Breast epithelium (tissue), 4 donors: ENCODE measurements at regions not wholly inside any gene's neighbourhood (a gene's known extent, or its start where the extent isn't known, plus 50 kb on each side); places are given as distances from the start of the nearest gene placed in this dataset.

Experiments used
- DNase-seq, 2 donors: peaks; one replicate each; pipeline ENCODE4 v3.0.0-alpha.2; 2019; ENCODE audit warnings: low spot score in 2 of 2
- H3K27ac ChIP-seq, 2 donors: fragments of 200-600 bp; sonication (generic) in 1 of 2; one replicate each; pipeline ENCODE4 v1.5.1; 2016 to 2019; ENCODE audit warnings: mild to moderate bottlenecking in 1 of 2
- H3K27me3 ChIP-seq, 2 donors: fragments of 200-600 bp; sonication (generic) in 1 of 2; one replicate each; pipeline versions ENCODE4 v1.5.1 to v1.6.0; 2017 to 2019; ENCODE audit warnings: control low read depth in 1 of 2, mild to moderate bottlenecking in 1 of 2
- H3K36me3 ChIP-seq: fragments of 200-600 bp; one replicate; pipeline ENCODE4 v1.5.1; 2019
- H3K4me1 ChIP-seq, 2 donors: fragments of 200-600 bp; sonication (generic); one replicate each; pipeline ENCODE4 v1.5.1; 2016 to 2019; ENCODE audit warnings: control low read depth in 1 of 2
- H3K4me3 ChIP-seq, 3 donors: fragments of 200-600 bp; sonication (generic); 1 replicate in 2 of 3; 2 replicates in 1 of 3; pipeline ENCODE4 v1.5.1; 2016 to 2019; ENCODE audit warnings: mild to moderate bottlenecking in 3 of 3, moderate library complexity in 2 of 3
- H3K9me3 ChIP-seq, 2 donors: fragments of 200-600 bp; sonication (generic) in 1 of 2; one replicate each; pipeline ENCODE4 v1.5.1; 2016 to 2019; ENCODE audit warnings: control low read depth in 1 of 2
- POLR2A ChIP-seq: fragments of 450-650 bp; IDR thresholded peaks from one replicate; pipeline ENCODE4 v1.6.1; 2016; ENCODE audit warnings: antibody characterized with exemption, mild to moderate bottlenecking, moderate library complexity
- POLR2AphosphoS5 ChIP-seq, 3 donors: sonication (generic); formaldehyde crosslinking; IDR thresholded peaks; one replicate each; pipeline ENCODE4 v1.6.1; 2017; ENCODE audit warnings: antibody characterized with exemption in 3 of 3
- intact Hi-C: fragments of 100-400 bp; cut with DNase I; formaldehyde crosslinking; loops from one replicate; pipeline ENCODE4 v1.15.1; 2023; ENCODE audit warnings: low total_unique reads
- TF ChIP-seq, protein P1 (sequence below), 3 donors: fragments of 450-650 bp; IDR thresholded peaks; one replicate each; pipeline ENCODE4 v1.5.1; 2016 to 2017; ENCODE audit warnings: antibody characterized with exemption in 3 of 3, mild to moderate bottlenecking in 3 of 3, moderate library complexity in 3 of 3

DNA sequence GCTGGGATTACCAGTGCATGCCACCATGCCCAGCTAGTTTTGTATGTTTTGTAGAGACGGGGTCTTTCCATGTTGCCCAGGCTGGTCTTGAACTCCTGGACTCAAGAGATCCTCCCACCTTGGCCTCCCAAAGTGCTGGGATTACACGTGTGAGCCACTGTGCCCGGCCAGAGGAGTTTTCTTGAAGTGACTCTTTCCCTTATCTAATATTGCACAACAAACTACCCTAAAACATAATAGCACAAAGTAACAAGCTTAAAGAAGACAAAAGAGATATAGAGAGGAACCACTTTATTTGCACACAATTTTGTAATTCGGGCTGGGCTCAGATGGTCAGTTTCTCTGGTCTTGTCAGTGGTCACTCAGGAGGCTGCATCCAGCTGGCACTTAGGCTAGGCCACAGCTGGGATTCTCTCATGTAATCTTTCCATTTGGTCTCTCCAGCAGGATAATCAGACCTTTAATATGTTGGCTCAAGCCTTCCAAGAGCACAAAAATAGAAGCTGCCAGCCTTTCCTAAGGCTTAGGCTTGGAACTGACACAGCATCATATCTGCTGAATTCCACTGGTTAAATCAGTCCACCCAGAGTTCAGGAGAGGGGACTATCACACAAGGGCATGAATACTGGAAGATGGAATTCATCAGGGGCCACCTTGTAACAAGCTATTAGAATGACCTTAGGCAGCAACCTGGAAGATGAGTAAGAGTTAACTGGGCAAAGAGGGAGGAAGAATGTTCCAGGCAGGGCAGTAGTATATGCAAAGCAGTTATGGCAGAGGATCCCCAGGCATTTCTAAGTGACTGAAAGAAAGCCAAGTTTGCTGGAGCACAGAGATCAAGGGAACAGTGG is 56.7 kb upstream of the PNRC1 start:
- Histone ChIP-seq H3K4me3 (no peak overlapping the region), H3K27me3 (no peaks in the 10 kb centered on the region), H3K27ac (peak overlapping the region; percentile 54 to 60), H3K9me3 (no peaks in the 10 kb centered on the region), H3K4me1 (peaks cover 0 to 6% of the 10 kb centered on the region in 2 donors), H3K36me3 (no peaks in the 10 kb centered on the region)
- no peak for DNase-seq
- TF ChIP-seq, protein P1, sequence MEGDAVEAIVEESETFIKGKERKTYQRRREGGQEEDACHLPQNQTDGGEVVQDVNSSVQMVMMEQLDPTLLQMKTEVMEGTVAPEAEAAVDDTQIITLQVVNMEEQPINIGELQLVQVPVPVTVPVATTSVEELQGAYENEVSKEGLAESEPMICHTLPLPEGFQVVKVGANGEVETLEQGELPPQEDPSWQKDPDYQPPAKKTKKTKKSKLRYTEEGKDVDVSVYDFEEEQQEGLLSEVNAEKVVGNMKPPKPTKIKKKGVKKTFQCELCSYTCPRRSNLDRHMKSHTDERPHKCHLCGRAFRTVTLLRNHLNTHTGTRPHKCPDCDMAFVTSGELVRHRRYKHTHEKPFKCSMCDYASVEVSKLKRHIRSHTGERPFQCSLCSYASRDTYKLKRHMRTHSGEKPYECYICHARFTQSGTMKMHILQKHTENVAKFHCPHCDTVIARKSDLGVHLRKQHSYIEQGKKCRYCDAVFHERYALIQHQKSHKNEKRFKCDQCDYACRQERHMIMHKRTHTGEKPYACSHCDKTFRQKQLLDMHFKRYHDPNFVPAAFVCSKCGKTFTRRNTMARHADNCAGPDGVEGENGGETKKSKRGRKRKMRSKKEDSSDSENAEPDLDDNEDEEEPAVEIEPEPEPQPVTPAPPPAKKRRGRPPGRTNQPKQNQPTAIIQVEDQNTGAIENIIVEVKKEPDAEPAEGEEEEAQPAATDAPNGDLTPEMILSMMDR (IDR thresholded peaks at IDR 0.05) = no peak
- TF ChIP-seq POLR2AphosphoS5 (IDR thresholded peaks at IDR 0.05) = no peak
- intact Hi-C loops = no loop called here

DNA sequence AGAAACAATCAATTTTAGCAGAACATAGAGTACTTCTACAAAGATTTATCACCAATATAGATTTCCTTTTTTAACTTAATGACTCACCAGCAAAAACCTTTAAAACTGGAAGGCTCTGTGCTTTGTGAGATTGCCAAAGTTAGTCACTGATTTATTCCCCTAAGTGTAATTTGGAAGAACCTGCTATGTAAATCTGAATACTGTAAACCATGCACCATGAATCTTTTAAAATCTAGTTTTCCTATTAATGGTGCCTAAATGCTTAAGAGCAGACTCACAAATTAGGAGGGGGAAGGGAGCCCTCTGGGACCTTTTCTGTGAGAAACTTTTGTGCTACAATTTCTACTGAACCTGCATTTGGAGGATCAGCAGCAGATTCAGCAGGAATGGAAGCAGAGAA is 57.8 kb upstream of the PNRC1 start:
- Histone ChIP-seq H3K4me3 (no peak overlapping the region), H3K27me3 (no peaks in the 10 kb centered on the region), H3K9me3 (no peaks in the 10 kb centered on the region), H3K36me3 (no peaks in the 10 kb centered on the region), H3K27ac (peak overlapping the region in 1 of 2 donors; percentile 76), H3K4me1 (peaks cover 0 to 6% of the 10 kb centered on the region in 2 donors)
- intact Hi-C loops = no loop called here
- DNase-seq = no peak
- TF ChIP-seq POLR2A (no peak), POLR2AphosphoS5 (IDR thresholded peaks at IDR 0.05) (no peak)
- TF ChIP-seq, protein P1 (IDR thresholded peaks at IDR 0.05) = no peak

DNA sequence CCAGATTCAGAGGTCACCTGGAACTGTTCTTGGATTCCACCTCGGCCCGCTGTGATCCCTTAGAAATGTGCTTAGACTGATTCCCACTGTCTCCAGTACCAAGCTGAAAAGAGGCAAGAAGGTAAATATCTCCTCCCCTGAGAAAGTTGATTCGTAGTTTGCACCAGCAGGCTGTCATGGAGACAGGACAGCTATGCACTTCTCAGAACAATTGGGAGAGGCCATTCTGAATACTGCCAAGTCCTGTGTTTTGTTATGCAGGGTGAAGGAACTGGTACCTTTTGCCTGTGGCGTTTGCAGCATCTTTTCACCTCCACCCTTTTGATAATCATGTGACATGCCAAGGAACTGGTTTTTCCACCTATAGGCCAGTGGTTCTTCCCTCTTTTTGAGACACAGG is 58.2 kb upstream of the RNGTT start:
- Histone ChIP-seq H3K27me3 (no peaks in the 10 kb centered on the region), H3K4me3 (no peak overlapping the region), H3K27ac (peak overlapping the region; percentile 73 to 76), H3K9me3 (no peaks in the 10 kb centered on the region), H3K36me3 (no peaks in the 10 kb centered on the region), H3K4me1 (peaks cover 0 to 6% of the 10 kb centered on the region in 2 donors)
- intact Hi-C loops = no loop called here
- peak in 1 of 2 donors; percentile 51 for DNase-seq
- TF ChIP-seq, protein P1 (IDR thresholded peaks at IDR 0.05) = no peak
- TF ChIP-seq POLR2A (no peak), POLR2AphosphoS5 (IDR thresholded peaks at IDR 0.05) (peak in 1 of 3 donors; percentile 54)

DNA sequence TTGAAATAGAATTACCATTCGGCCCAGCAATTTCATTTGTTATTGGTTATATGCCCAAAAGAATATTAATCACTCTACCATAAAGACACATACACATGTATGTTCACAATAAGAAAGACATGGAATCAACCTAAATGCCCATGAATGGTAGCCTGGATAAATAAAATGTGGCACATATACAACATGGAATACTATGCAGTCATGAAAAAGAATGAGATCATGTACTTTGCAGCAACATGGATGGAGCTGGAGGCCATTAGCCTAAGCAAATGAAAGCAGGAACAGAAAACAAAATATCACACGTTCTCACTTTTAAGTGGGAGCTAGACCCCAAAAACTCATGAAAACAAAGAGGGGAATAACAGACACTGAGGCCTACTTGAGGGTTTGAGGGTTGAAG is 52.6 kb upstream of the RNGTT start:
- DNase-seq = no peak
- Histone ChIP-seq H3K27ac (no peak overlapping the region), H3K9me3 (no peaks in the 10 kb centered on the region), H3K36me3 (no peaks in the 10 kb centered on the region), H3K27me3 (no peaks in the 10 kb centered on the region), H3K4me1 (no peaks in the 10 kb centered on the region), H3K4me3 (no peak overlapping the region)
- TF ChIP-seq, protein P1 (IDR thresholded peaks at IDR 0.05) = no peak
- TF ChIP-seq POLR2AphosphoS5 (IDR thresholded peaks at IDR 0.05) = no peak
- no peak for TF ChIP-seq POLR2A
- intact Hi-C loops = no loop called here

DNA sequence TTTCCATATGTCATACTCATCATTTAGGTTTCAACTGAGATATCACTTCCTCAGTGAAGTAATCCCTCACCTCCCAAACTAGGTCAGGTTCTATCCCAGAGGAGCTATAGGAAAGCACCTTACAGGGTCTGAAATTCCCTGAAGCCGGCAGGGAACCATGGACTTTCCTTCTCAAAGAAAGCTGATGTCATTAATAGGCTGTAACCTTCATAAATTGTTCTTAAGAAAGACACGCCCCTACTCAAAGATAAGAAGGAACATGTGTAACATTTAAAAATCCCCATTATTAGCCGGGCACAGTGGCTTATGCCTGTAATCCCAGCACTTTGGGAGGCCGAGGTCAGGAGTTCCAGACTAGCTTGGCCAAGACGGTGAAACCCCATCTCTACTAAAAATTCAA is 50.0 kb upstream of the RNGTT start:
- H3K4me3 ChIP-seq = no peak overlapping the region
- TF ChIP-seq, protein P1 (IDR thresholded peaks at IDR 0.05) = no peak
- TF ChIP-seq POLR2AphosphoS5 (IDR thresholded peaks at IDR 0.05) (no peak), POLR2A (no peak)
- intact Hi-C loops = no loop called here
- no peaks in the 10 kb centered on the region for H3K27me3 ChIP-seq
- no peak overlapping the region for H3K27ac ChIP-seq
- H3K36me3 ChIP-seq = no peaks in the 10 kb centered on the region
- no peaks in the 10 kb centered on the region for H3K4me1 ChIP-seq
- DNase-seq = no peak
- H3K9me3 ChIP-seq = no peaks in the 10 kb centered on the region
